GM21447 (cell line): ENCODE measurements at regions not wholly inside any gene's neighbourhood (a gene's known extent, or its start where the extent isn't known, plus 50 kb on each side); places are given as distances from the start of the nearest gene placed in this dataset.

Experiments used
- ATAC-seq: cut with Tn5 transposase; IDR thresholded peaks from one replicate; pipeline ENCODE4 v1.9.1; 2021; ENCODE audit not compliant: unreplicated experiment

GRCh38 chr16:47973552-47973951 is 182.2 kb downstream of the ABCC12 start:
- no peak for ATAC-seq

DNA sequence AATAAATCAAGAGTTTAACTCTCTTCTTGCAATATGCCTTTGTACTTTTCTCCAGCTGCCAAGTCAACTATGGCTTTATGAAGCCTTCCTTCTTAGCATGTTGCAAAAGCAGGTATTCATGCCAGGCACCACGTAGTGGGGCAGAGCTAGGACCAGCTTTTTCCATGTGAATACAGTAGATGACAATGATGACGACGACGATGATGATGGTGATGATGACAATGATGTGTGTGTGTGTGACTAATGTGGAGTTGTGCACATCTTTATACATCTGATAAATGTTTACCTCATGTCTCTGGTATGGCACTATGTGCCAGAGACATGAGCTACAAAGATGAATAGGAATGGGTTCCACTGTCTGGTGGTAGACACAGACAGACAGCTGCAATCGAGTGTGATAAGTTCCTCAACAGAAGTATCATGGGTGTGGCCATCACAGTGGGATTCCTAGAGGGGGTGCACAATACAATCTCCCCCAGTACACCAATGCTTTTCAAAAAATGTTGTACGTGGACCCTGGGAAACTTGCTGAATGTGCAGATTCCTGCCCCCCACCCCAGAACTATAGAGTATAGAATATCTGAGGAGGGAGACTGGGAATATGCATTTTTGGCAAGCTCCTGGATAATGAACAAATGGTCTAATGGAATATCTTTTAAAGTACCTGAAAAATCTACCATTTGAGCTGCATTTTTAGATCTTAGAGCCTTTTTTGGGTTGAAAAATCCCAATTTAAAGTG is 183.4 kb downstream of the ABCC12 start:
- no peak for ATAC-seq

- ATAC-seq = no peak
These were observed 184.6 kb downstream of the ABCC12 start for GRCh38 chr16:47971225-47971624.

GRCh38 chr16:47970291-47970931 is 185.4 kb downstream of the ABCC12 start:
- no peak for ATAC-seq

DNA sequence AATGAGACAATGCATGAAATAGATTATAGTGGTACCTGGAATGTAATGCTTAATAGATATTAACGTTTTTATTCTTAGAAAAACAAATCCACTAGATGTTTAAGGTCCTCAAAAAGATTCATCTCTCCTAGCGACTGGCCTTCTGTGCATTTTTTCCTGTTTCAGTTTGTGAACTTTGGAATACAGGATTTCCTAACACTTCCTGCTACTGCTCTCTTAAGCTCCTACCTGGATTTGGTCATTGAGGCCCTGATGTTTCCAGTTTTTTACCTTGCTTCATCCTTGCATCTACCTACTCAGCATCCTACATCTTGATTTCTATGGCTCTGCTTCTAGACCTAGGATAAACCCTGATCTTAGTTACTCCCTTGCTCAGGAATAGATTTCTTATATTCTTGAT is 188.4 kb downstream of the ABCC12 start:
- no peak for ATAC-seq

DNA sequence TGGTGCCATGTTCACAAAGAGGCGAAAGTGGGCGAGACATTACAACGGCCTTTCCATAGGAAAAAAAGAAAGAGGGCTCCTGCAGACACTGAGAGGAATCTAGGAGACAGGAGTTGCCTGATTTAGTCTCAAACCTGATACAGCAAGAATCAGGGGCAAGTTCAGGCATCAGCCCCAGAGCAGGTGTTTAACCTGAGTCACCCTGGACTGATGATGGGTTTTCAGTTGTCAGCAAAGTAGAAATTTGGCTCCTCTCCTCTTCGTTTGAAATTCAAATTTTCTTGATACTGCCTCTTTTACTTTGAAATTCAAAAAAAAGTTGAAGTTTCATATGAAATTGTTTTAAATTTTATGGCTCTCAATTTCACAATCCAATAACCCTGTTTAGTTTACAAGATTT is 189.5 kb downstream of the ABCC12 start:
- no peak for ATAC-seq

DNA sequence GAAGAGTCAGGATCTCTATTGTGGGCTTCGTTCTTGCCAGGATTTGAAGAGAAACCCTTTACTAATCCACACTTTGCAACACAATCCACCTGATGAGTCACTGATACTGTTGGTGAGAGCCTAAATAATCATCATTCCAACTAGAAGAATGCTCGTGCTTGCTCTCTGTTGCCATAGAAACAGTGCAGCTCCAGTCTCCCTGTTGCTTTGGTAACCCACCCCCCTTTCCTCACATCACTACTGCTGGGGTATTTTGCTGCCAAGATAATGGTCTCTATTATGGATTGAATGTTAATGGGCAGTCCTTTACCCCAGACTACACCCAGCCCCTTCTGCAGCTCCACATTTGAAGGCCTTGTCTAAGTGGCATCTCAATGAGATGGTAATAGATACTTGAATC is 190.4 kb downstream of the ABCC12 start:
- ATAC-seq = no peak

DNA sequence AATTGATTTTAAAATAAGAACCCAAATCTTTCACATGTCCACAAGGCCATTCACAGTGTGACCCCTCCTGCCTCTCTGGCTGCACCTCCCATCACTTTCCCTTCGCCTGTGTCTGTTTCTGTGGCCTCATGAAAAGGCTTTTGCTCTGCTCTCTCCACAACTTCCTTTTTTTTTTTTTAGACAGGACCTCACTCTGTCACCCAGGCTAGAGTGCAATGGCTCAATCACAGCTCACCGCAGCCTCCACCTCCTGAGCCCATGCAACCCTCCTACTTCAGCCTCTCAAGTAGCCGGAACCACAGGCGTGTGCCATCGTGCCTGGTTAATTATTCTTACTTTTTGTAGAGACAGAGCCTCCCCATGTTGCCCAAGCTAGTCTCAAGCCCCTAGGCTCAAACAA is 197.1 kb downstream of the ABCC12 start:
- ATAC-seq = no peak

DNA sequence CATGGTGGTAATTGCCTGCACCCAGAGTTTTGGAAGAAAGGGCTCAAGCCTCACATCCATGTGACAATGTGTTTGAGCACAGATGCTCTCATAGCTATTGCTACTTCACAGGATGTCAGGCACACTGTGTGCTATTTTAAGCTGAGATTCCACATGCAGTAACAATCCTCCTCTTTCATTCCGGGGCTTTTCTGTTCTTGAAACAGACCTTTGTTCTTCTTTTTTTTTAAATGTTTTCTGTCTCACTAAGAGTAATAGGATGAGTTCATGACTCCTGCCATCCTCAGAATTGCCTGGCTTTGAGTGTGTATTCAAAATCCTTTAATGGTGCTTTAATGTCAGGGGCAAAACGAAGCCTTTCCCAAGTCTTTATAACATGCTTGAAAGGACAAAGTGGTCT is 198.9 kb downstream of the ABCC12 start:
- ATAC-seq = no peak

DNA sequence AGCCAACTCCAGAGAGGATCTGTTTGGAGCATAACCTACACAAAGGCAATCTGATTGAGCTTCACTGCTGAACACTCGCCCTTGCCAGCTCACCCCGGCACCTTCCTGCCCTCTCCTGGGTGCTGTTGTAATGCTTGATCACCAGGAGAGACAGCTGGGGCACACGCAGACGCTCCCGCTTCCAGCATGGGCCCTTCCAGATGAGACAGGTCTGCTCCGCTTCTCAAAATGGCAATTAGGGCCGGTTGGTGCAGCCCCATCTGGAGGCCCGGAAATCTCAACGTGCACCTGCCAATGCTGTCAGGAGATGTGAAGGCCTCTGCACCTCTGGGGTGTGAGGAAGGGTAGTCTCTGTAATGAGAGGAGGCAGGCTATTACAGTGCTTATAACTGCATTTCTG is 206.1 kb downstream of the ABCC12 start:
- no peak for ATAC-seq

- no peak for ATAC-seq
These were observed 206.5 kb downstream of the ABCC12 start for GRCh38 chr16:47949276-47949675.

GRCh38 chr16:47947723-47948122 is 208.1 kb downstream of the ABCC12 start:
- no peak for ATAC-seq

GRCh38 chr16:47946092-47946491 is 209.7 kb downstream of the ABCC12 start:
- no peak for ATAC-seq

DNA sequence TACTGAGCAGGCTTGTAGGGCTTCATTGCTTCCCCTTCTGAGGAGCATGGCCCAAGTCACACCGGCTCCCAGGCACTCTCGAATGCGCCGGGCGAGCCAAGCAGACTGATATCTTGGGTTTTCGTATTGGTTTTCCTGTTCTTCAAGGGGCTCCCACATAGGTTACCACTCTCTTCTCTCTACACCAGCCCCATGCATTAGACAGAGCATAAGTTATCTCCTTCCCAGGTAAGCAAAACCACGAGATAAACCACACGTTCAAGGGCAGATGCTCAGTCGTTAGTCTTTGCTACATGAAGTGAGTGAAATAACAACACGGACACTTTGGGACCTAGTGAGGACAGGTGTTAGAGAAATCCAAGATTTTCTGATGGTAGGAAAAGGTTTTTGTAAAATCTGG is 211.2 kb downstream of the ABCC12 start:
- no peak for ATAC-seq

DNA sequence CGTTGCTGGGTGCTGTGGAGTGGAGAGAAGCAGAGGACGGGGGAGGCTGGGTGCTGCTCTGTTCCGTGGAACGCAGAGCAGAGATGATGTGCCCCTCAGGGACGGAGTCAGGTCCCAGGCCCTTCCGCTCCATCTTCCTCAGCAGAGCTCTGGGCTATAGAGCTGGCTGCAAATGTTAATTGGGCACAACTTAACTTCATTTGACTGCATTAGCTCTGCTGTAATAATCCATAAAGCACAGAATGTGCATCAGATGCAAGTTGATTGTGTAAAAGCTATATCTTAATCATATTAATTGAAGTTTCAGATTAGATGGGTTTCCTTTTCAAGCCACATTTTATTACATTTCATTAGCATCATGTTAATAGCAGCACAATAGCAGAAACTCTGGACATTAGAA is 212.6 kb downstream of the ABCC12 start:
- ATAC-seq = no peak

DNA sequence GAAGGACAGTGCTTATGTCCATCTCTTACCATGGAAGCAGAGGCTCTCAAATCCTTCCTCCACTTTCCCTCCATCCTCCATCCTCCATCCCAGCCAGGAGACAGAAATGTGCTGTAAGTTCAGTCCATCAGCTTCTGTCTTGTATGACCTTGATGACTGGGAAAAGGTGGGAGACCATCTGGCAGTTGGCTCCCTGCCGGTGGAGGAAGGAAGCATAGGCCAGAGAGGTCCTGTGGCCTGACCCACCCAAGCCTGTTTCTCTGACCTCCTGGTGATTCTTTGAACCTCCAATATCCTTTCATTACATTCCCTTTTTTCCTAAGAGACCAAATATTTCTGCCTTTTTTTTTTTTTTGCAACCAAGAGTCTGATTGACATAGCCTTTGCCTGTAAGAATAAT is 215.3 kb downstream of the ABCC12 start:
- ATAC-seq = no peak

- no peak for ATAC-seq
These were observed 216.1 kb downstream of the ABCC12 start for GRCh38 chr16:47939680-47940079.

DNA sequence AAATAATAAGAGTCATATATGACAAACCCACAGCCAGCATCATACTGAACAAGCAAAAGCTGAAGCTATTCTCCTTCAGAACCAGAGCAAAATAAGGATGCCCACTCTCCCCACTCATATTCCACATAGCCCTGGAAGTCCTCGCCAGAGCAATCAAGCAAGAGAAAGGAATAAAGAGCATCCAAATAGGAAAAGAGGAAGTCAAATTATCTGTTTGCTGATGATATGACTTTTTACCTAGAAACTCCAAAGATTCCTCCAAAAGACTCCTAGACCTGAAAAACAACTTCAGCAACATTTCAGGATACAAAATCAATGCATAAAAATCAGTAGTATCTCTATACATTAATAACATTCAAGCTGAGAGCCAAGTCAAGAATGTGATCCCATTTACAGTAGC is 217.5 kb downstream of the ABCC12 start:
- no peak for ATAC-seq

DNA sequence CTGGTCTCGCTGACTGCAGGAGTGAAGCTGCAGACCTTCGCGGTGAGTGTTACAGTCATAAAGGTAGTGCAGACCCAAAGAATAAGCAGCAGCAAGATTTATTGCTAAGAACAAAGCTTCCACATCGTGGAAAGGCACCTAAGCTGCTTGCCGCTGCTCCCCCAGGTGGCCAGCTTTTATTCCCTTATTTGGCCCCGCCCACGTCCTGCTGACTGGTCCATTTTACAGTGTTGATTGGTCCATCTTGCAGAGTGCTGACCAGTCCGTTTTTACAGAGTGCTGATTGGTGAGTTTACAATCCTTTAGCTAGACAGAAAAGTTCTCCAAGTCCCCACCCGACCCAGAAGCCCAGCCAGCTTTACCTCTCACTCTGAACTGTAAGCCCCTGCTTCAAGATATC is 227.8 kb downstream of the ABCC12 start:
- no peak for ATAC-seq

- no peak for ATAC-seq
These were observed 228.5 kb downstream of the ABCC12 start for GRCh38 chr16:47927330-47927729.

DNA sequence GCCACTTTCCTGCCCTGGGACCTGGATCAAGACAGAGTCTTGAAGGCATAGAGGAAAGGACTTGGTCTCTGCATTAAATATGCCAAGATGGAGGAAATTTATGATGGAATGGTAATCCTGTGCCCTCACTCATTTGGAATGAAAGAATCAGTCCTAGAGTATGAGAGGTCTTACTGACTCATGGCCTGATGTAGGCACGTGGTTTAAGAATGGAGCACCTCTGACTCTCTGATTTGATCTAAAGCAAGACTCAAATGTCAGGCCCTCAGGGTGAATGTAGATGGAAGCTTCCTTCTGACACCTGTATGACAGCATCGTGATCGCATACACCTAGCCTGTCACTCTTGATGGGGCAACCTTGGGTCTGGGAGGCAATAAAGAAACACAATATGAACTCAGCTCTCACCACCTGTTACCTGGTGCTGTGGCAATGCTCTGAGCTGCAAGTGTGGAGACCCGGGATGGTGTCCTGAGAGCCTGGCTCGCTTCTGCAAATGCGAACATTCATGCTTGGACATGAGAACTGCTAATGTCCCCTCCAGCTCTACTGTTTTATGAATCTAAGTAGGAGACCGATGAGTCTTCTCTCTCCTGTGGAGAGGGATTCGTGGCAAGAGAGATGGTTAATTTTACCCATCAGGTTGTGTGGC is 229.9 kb downstream of the ABCC12 start:
- ATAC-seq = no peak

- ATAC-seq = no peak
These were observed 230.8 kb downstream of the ABCC12 start for GRCh38 chr16:47924950-47925349.
